Retinal pigment epithelial cell (primary cell): ENCODE measurements at regions not wholly inside any gene's neighbourhood (a gene's known extent, or its start where the extent isn't known, plus 50 kb on each side); places are given as distances from the start of the nearest gene placed in this dataset.
A peak's percentile ranks its signal among the peaks of the same experiment; 100 is the strongest.

Experiments used
- DNase-seq: peaks from one replicate; pipeline ENCODE4 v3.0.0-alpha.2; 2010; ENCODE audit warnings: low read depth
- H3K4me3 ChIP-seq: 2 replicates; pipeline ENCODE4 v1.5.1; 2011; ENCODE audit warnings: mild to moderate bottlenecking, low read length, control low read depth, moderate library complexity
- TF ChIP-seq, protein P1 (sequence below): conservative IDR thresholded peaks from 2 replicates; pipeline ENCODE4 v1.5.1; 2011; ENCODE audit warnings: low read depth, low read length, control low read depth, inconsistent platforms

DNA sequence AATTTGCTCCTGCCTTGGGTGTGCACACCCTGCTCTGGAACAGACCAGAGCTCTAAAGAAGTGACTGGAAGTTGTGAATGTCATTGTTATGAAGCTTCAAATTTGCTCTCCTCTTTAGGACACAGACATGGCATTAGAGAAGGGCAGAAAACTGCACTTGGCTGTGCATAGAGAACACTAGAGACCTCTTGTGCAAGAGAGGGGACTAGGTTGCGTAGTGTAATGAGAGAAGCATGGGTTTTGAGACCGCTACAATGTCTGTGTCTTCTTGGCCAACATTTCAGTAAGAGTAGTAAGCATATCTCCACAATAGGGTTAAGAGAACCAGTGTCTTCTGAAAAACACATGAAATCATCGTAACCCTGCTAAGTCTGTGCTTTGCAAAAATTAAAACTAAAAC, 423.3 kb downstream of the SPRY2 start:
- no peak overlapping the region for H3K4me3 ChIP-seq
- TF ChIP-seq, protein P1, sequence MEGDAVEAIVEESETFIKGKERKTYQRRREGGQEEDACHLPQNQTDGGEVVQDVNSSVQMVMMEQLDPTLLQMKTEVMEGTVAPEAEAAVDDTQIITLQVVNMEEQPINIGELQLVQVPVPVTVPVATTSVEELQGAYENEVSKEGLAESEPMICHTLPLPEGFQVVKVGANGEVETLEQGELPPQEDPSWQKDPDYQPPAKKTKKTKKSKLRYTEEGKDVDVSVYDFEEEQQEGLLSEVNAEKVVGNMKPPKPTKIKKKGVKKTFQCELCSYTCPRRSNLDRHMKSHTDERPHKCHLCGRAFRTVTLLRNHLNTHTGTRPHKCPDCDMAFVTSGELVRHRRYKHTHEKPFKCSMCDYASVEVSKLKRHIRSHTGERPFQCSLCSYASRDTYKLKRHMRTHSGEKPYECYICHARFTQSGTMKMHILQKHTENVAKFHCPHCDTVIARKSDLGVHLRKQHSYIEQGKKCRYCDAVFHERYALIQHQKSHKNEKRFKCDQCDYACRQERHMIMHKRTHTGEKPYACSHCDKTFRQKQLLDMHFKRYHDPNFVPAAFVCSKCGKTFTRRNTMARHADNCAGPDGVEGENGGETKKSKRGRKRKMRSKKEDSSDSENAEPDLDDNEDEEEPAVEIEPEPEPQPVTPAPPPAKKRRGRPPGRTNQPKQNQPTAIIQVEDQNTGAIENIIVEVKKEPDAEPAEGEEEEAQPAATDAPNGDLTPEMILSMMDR: no peak
- no peak for DNase-seq

- DNase-seq: peak; percentile 64
- TF ChIP-seq, protein P1: no peak
- H3K4me3 ChIP-seq: no peak overlapping the region
Measured at GRCh38 chr13:79915114-79915811, 425.7 kb downstream of the SPRY2 start.

DNA sequence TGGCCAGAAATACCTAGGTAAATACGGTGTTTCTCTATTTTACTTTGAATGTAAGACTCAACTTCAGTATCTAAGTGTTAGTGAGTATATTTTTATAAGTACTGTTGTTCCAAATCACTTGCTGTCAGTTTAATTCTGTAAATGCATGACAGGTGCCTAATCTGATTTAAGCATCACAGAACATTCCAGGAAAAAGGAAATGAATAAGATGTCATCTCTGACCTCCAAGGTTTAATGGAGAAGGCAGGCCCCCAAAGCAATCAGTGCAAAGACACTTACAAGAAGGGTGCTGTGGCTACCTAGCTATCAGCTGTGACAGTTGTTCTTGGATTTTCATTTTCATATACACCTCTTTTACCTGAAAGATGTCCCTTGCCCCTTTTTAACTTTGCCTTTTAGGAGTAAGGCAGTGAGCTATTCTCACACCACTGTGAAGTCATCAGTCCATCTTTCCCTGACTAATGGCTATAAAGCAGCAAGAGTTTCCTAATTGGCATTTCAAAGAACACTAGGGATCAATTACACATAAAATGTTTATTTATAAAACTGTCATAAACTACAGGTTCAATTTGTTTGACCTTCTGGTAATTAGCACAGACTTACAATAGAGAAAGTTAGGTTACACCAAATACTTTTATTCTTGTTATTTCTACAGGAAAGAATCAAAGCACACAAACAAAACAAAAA, 427.6 kb downstream of the SPRY2 start:
- H3K4me3 ChIP-seq: no peak overlapping the region
- TF ChIP-seq, protein P1: no peak
- no peak for DNase-seq

GRCh38 chr13:79912403-79912802, 428.5 kb downstream of the SPRY2 start:
- TF ChIP-seq, protein P1: no peak
- DNase-seq: no peak
- no peak overlapping the region for H3K4me3 ChIP-seq

DNA sequence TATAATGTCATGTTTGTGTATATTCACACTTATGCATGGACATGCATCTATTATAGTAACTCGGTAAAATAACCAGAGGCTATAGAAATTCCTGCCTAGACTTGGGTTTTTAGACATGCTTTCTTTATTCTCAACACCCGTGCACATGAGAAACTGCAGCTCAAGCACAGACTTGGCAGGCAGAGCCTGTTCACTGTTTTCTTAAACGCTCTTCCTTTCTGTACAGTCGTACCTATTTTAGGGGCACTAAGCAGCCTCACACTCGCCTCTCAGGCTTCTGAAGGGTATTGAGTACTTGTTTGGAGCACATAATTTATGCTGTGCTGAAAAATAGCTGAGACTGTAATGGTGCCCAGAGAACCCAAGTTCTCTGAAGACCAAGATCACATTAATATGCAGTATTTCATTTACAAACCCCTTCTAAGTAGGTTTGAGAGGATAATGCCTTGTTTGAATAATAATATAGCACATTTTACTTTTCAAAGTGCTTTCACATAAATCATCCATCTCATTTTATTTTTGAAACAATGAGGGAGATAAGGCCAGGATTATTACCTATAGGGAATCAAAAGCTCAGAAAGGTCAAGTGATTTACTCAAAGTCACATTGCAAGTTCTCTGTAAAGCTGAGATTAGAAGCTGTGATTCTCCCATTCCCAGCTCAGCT, 429.9 kb downstream of the SPRY2 start:
- DNase-seq: no peak
- TF ChIP-seq, protein P1: no peak
- no peak overlapping the region for H3K4me3 ChIP-seq

GRCh38 chr13:79909644-79910043, 428.7 kb downstream of the NDFIP2 start:
- TF ChIP-seq, protein P1: no peak
- H3K4me3 ChIP-seq: no peak overlapping the region
- no peak for DNase-seq

- TF ChIP-seq, protein P1: no peak
- no peak for DNase-seq
Measured at GRCh38 chr13:79908381-79908780, 427.4 kb downstream of the NDFIP2 start.

More at GRCh38 chr13:79908381-79908780, 427.4 kb downstream of the NDFIP2 start:
- H3K4me3 ChIP-seq: no peak overlapping the region
